Astrocyte of the spinal cord (primary cell): ENCODE measurements at regions not wholly inside any gene's neighbourhood (a gene's known extent, or its start where the extent isn't known, plus 50 kb on each side); places are given as distances from the start of the nearest gene placed in this dataset.

ENCODE experiments used
- DNase-seq: peaks from one replicate; pipeline ENCODE4 v3.0.0; 2011; ENCODE audit warnings: low read depth, low spot score
- H3K4me3 ChIP-seq: 2 replicates; pipeline ENCODE4 v1.5.1; 2011; ENCODE audit warnings: low read depth, mild to moderate bottlenecking, low read length, moderate library complexity
- CTCF ChIP-seq: IDR thresholded peaks from 2 replicates; pipeline ENCODE4 v1.5.1; 2012; ENCODE audit warnings: low read depth, mild to moderate bottlenecking, low read length, inconsistent platforms
- in situ Hi-C: cut with HindIII; loops from 2 replicates; pipeline ENCODE4 v1.10.0; 2017; ENCODE audit warnings: low sequenced_read_pairs

DNA sequence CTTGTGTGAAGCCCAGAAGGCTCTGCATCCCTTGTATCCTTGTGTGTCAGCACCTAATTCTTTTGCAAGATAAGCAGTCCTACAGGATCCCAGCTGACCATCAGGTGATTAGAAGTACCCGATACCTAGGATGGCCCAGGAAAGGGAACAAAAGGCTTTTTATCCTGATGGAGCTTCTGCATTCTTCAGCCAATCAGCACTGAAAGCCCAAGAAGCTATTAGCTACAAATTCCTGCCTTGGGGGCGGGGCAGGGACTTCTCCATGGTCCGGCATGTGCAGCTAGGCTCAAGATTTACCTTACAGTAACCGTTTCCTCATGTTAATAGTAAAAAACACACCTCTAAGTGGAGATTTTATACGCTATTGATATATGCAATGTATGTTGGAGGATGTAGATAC lies 264.6 kb upstream of the THUMPD2 start:
- DNase-seq = no peak
- H3K4me3 ChIP-seq = no peak overlapping the region
- TF ChIP-seq CTCF = no peak
- in situ Hi-C loops = no loop called here

- in situ Hi-C loops = no loop called here
- TF ChIP-seq CTCF = no peak
- DNase-seq = peak; percentile 25
- H3K4me3 ChIP-seq = no peak overlapping the region
Measured at GRCh38 chr2:40043191-40043590, 264.1 kb upstream of the THUMPD2 start.

GRCh38 chr2:40041422-40042382 lies 262.6 kb upstream of the THUMPD2 start:
- DNase-seq = peak; percentile 77
- in situ Hi-C loops = no loop called here
- H3K4me3 ChIP-seq = no peak overlapping the region
- TF ChIP-seq CTCF = no peak

DNA sequence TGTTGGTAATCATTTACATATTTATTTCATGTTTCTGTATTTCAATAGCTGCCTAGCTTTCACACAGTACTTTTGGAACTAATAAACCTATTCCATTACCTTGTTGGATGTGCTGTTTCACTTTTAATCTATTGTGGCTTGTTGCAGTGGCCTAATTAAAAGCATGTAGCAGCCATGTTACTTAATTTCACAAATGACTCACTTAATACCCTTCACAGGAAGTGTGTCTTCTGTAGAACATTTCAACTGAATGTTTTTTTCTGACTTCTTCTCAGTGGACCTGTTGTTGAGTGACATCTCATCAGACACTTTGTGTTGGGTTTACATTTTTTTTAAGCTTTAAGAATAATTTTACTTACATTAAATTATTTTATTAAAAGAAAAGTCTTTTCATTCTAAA lies 260.5 kb upstream of the THUMPD2 start:
- TF ChIP-seq CTCF = no peak
- in situ Hi-C loops = no loop called here
- no peak for DNase-seq
- H3K4me3 ChIP-seq = no peak overlapping the region

DNA sequence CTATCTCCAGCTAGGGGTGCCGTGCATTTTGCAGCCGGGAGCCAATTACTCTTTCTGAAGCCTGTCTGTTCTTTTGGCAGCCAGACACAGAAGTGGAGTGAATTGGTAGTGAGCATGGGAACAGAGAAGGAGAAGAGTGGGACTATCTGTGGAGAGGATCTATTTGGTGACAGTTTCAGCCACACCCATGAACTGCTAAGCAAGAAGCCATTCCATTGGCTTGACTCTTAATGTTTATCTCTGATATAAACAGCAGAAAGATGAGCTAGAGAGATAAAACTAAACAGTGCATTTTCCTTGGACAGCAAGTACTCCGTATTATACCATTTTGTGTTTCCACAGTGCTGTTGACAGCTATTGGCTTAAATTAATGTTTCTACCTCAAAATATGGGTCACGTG lies 259.6 kb upstream of the THUMPD2 start:
- TF ChIP-seq CTCF = no peak
- in situ Hi-C loops = no loop called here
- H3K4me3 ChIP-seq = no peak overlapping the region
- DNase-seq = no peak

DNA sequence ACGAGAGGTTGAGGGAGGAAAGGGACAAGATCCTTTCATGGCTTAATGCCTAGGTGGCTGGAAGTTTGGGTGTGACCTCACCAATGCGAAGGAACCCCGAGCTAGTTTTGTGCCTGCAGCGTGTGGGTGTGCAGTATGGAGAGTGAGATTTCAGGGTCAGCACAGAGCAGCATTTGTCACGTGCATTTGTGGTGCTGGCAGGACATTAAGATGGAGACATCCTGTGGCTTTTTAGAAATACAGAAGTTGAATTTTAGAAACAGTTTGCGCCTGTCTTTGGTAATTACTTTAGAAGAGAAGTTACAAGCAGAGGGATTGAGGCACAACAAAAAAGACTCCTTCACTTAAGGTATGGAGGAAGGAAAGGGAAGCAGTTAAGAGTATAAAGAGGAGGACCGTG lies 258.2 kb upstream of the THUMPD2 start:
- no peak overlapping the region for H3K4me3 ChIP-seq
- DNase-seq = no peak
- in situ Hi-C loops = no loop called here
- TF ChIP-seq CTCF = no peak
